Superior temporal gyrus (tissue), 1 donor: ENCODE measurements at regions not wholly inside any gene's neighbourhood (a gene's known extent, or its start where the extent isn't known, plus 50 kb on each side); places are given as distances from the start of the nearest gene placed in this dataset.

ENCODE experiments used
- DNase-seq: peaks from one replicate; pipeline ENCODE4 v3.0.0-alpha.2; 2016; ENCODE audit errors: extremely low spot score

DNA sequence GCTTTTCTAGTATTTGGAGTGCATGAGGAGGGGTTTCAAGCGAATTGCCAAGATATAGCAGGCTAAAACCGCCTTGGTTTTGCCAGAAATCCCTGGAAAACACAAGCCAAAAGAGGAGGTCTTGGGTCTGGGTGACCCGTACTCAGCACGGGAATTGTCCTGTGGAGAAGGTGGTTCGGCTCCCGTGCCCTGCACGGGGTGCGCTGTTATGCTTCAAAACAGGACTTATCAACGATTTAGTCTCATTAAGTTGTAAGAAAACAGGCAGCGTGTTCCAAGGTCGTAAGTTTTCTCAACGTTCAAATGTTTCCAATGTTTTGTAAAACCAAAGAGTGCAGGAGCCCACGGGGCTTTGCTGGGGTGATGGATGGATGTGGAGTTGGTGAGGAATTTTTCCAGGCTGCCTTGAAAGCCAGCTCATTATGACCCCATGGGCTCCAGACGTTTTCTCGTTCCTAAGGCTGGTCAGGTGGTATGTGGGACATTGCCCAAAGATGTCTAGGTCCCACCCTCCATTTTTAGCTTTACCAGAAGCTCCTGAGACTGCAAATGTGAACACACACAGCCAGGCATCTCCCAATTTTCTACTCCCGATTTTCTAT, 75.4 kb upstream of the CLDN14 start:
- DNase-seq, result no peak

DNA sequence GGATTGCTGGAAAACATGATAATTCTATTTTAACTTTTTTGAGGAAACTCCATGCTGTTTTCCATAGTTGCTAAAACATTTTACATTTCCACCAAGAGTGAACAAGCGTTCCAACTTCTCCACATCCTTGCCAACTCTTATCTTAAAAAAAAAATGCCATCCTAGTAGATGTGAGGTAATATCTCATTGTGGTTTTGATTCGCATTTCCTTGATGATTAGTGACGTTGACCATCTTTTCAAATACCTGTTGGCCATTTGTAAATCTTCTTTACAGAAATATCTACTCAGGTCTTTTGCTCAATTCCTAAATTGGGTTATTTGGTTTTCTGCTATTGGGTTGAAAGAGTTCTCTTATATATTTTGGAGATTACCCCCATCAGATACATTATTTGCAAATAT, 77.4 kb upstream of the CLDN14 start:
- DNase-seq, result no peak

DNA sequence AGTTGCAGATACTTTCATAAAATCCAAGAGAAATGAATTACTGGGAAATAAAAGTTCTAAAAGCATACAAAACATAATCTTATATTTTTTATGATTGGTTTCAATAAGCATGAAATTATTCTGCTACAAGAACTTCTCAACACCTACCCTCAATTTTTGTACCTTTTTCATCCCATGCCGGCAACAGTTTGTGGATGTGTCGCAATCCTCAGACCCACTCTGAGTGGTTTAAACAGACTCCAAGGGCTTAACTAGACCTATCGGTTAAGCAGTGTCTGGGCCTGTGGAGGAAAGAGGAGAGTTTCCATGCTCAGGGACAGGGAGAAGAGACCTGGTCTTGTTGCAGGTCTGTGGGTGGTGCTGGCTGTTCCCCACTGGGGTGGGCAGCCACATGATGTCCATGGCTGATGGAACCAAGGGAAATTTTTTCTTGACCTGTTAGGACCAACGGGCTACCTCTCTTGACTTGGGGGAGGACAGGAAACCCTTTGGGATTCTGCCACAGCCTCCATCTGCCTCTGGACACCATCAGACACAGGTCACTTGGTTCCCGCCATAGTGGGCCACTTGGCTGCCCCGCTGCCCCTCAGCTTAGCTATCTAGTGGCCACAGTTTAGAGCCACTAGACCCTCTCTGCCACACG, 81.1 kb upstream of the CLDN14 start:
- DNase-seq, result no peak

DNA sequence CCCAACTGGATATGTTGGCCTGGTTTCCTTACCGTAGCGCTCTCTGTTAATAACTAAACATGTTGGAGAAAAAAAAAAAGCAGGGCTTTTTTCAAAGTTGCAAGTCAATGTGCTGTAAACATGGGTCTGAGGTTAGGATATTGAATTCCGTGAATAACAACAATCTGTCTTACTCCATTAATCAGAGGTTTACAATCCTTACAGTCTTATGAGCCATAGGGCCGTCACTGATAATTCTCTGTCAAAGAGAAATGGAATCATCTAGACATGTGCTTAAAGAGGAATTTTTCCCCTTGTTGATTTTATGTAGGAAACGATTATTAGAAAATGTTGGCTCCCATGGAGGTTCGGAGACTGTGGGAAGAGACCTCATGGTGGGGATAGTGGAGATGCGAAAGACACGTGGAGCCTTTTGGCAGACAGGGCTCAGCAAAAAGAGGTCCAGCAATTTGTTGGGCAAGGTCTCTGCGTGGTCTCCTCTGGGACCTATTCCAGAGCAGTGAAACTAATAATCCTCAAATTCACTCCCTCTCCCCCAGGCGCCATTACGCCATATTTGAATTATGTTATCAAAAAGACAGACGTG, 83.5 kb upstream of the CLDN14 start:
- DNase-seq, result no peak

DNA sequence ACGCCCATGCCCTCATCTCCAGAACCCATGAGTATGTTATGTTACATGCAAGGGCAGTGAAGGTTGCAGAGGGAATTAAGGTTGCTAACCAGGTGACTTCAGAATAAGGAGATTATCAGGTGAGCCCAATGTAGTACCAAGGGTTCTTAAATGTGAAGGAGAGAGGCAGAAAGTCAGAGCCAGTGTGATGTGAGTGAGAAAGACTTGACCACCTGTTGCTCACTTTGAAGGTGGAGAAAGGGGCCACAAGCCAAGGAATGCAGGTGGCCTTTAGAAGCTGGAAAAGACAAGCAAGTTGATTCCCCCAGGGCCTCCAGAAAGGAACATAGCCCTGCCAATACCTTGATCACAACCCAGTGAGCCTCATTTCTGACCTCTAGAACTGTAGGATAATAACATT, 84.7 kb upstream of the CLDN14 start:
- no peak for DNase-seq

DNA sequence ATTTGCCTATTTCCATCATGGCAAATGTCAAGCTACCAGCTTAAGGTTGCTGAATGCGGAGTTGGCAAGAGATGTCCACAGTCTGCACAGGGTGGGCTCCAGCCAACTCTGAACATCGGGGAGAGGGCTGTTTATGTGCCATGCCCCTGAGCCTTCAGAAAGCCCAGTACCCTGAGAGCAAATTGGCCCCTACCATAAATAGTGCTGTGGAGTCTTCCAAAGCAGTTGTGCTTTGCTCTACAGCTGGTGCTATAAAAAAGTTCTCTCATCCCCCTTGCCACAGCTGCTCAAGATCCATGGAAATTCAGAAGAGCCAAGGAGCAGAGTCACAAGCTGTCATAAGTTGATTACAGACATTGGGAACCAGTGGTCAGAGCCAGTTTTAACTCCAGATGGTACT, 85.6 kb upstream of the CLDN14 start:
- DNase-seq, result no peak

DNA sequence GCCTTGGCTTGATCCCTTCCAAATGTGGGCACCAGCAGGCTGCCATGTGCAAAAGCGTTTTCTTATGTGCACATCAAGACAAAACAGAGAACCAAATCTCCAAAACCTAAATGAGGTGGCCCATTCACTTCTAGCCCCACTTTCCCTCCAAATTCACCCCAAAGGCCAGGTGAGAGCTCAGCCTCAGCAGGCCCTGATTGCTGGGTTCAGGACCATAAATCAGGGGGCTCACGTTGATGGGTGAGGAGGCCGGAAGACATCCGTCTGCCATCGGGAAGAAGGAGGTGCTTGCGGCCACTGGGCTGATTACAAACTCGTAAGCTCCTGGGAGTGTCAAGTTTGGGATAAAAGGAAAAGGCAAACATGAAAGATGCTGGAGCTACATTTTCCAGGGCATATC, 86.7 kb upstream of the CLDN14 start:
- DNase-seq, result no peak

DNA sequence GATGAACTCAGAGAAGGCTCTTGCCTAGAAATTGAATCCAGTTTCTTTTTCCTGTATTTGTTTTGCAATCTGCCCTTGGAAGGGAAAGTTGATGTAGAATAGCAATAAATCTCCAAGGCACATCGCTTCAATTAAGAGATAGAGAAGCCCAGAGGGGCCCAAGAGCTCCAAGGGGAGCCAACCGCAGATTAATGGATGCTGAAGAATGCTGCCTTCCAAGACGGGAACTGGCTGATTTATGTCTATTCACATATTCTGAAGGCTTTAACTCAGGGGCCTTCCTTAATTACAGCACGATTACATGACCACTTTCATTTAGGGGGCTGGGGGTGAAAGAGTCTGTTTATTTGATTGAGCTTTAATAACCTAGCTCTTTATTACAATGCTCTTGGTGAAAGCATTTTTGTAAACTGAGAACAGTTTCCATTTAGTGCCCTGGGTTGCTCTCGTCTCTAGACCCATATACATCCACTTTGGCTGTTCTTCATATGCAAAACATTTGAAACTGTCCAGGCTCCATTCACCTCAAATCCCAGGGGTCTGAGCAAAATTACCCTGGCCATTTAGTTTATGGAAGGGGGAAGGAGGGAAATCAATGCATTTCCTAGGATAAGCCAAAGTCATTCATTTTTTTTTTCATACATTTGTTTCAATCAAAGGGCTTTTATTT, 87.4 kb upstream of the CLDN14 start:
- no peak for DNase-seq

DNA sequence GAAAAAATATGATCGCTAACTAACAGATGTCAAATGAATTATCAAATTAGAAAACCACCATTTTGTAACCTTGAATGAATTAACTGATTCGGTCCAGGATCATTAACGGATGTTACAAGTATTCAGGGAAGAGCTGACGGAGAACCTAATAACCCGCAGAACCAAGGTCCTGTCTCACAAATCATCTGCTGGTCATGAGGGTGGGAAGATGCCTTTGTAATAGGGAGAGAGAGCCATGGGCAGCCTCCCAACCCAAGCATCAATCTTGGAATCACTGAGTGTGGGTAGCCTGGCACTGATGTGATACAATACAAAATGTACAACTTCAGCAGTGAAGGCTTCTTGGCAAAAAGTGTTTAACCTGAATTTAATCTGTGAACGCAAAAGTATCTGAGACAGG, 89.6 kb upstream of the CLDN14 start:
- no peak for DNase-seq

DNA sequence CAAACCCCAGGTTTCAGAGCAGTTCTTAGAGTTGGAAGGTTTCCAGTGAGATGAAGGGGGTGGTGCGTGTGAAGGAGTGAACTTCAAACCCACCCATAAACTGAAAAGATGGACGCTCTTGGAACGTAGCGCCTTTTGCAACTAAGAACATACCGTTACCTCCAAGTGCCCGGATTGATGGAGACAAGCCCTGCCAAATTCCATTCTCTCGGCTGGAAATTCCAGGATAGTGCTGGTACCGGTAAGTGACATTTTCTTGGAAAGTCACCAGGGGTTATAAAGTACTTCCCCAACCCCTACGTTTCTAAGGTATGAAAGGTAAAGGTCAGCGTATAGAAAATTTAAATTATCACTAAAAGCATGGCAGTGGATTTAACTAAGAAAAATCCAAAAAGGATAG, 91.6 kb upstream of the CLDN14 start:
- no peak for DNase-seq

DNA sequence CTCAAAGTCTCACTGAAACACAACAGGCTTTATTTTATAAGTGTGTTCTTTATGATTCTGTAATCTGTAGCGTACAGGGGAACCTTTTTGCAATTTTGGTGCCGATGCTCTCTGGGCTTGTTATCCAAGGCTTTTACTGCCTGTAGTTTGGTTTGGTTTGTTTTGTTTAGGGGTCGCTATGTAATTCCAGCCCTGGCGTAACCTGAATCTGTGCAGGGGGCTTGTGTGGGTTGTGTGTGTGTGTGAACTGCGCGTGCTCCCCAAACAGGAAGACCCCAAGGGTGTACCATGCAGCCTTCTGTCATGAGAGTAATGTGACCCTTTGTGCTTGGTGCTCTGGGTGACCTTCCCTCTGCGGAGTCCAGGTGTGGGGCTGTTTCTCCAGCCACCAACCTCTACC, 92.1 kb upstream of the CLDN14 start:
- DNase-seq, result no peak

DNA sequence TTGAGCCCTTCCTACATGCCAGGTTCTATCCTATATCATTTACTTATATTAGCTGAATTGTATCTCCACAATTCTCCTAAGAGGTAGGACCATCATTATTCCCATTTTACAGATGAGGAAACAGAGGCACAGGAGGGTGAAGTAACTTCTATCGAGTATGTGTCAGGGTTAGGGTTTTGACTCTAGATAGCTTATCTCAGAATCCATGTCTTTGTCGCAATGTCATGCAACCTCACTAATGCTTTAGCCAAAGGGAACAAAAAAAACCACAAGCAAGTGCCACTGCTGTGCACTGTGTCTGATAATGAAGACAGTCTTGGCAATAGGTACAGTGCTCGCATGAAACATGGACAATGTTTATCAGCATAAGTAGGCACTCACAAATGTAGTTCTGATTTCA, 95.4 kb upstream of the CLDN14 start:
- no peak for DNase-seq

DNA sequence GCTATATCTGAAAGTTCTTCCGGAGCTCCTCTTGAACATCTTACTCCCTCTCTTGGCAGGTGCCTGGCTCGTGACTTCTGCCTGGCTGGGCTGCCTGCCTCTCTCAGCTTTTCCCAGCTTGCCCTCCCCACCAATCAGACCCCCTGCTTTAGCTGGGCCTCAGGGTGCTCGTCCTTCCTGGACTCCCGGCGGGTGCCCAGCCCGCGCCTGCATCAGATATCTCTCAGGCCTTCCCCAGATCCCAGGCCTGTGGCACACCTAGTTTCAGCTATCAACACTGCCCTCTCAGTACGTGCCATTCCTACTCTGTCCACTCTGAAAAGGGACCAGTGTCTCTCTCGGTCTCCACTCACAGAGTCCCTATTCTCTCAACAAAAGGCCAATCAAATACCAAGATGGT, 96.5 kb upstream of the CLDN14 start:
- peak; percentile 33 for DNase-seq

DNA sequence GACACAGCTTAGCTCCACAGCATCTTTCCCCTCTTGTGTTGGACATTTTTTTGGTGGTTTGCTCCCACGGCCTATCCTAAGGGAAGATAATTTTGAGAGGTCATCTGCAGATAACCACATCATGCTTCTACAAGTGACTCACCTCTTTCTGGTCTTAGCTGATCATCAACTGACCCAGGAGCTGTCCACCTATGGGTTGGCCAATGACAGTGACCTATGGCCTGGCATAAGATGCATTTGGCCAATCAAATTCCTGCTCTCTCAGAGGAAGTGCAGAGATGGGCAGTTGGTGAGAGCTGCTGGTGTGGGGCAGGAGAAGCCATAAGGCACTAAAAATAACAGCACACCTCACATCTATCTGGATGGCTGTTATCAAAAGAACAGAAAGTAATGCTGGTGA, 100.0 kb upstream of the CLDN14 start:
- no peak for DNase-seq

DNA sequence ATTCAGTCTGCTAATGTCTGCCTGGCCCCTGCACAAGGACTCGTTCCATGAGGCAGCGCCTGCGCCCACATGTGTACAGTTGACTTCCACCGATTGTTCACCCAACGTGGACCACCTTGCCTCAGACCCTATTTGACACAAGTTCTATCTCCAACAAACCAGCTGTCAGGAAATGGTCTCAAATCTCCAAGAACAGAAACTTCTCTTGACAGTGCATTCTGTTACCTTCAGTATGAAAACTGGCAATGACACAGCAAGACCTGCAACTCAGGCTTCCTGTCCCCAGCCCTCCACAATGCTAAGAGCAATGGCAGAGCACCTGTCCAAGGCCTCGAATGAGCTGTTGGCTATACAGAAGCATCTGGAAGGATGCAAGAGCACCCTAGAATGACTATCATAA, 102.3 kb upstream of the CLDN14 start:
- no peak for DNase-seq

DNA sequence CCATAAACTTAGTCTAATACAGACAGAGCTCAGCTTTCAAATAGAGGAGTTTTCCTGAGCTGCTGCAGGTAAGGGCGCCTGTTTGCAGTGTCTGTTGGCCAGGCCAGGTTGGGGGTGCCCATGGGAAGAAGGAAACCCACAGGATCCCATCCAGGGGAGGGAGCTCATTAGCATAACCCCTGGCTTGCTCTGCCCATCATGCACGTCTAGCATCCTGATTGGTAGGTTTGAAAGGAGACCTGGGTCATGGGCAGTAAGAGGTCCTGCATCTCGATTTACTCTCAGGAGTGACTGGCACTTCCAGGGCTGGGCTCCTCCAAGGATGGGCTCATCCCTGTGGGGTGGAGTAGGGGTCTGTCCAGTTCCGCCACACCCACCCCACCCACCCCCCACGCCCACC, 103.7 kb upstream of the CLDN14 start:
- DNase-seq, result no peak

DNA sequence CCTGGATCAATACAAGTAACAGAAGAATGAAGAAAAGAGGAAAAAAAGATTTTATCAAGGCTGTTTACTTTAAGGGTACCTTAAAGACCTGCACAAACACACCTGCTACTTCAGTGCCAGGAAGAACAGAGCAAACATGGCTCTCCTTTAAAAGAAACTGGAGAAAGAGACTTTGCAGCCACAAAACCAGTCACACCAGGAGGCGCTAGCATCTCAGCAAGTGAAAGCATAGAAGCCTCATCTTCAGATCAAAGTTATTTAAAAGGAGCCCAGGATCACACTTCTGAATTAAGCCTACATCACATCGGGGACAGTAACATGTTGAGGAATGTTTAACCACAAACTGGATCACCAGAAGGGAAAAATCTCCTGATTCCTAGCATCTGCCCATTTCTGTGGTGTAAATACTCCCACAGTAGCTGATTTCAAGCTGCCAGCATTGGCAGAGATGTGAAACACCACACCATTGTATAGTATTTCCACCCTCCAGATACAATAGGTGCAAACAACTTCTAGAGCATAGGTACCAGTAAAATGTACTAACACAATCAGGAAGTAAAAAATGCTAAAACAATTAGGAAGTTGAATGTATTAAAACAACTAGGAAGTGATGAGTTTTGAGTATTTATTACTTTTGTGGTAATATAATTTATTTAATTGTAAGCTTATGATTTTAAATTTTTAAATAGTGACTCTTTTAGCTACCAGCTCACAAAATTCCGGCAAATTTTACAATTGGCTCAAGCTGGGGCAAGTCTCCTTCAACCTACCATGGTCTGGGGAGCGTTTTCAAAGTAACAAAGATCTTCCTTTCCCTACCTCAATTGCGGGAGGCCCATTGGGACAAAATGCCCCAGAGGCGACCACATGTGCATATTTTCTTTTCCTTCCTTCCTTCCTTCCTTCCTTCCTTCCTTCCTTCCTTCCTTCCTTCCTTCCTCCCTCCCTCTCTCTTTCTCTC, 105.3 kb upstream of the CLDN14 start:
- no peak for DNase-seq

DNA sequence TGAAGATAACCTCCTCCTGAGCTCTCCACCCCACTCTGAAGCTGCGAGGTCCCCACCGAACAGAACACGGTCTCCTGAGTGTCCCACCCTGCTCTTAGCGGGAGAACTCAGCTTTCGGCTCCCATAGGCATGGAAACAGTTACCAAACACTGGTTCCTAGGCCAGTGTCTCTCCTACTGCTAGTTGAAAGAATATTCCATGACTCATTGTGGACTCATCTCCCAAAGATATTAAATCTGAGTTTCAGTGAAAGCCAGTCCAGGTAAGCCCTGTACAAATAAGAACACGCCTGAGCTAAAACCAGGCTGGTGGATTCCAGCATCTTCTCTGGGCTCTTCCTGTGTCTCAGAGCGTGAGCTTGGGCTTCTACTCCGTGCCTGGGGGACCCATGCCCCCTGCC, 107.5 kb upstream of the CLDN14 start:
- no peak for DNase-seq

DNA sequence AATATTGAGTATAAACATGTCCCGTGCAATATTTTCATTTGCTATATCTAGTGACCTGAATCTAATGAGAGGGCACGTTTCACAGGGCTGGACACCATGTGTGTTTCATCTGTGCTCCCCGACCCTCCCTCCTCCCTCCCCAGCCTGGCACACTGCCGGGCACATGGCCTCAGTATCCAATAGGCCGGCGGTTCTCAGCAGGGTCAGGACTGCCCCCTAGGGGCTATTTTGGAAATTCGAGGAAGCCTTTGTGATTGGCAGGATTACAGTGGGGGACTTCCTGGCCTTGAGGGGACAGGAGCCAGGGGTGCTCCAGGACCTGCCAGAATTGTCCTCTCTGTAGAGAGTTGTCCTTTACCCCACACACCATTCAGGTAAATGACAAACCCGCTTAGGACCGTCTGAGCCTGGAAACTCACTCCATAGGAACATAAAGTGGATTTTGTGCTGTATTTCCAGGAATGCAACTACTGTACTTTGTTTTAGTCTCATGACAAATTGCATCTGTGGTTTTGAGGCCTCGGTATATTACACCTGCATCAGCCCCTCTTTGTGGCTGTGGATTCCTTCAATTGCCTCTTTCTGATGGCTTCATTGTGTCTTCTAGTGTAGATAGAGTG, 109.5 kb upstream of the SIM2 start:
- DNase-seq, result no peak

DNA sequence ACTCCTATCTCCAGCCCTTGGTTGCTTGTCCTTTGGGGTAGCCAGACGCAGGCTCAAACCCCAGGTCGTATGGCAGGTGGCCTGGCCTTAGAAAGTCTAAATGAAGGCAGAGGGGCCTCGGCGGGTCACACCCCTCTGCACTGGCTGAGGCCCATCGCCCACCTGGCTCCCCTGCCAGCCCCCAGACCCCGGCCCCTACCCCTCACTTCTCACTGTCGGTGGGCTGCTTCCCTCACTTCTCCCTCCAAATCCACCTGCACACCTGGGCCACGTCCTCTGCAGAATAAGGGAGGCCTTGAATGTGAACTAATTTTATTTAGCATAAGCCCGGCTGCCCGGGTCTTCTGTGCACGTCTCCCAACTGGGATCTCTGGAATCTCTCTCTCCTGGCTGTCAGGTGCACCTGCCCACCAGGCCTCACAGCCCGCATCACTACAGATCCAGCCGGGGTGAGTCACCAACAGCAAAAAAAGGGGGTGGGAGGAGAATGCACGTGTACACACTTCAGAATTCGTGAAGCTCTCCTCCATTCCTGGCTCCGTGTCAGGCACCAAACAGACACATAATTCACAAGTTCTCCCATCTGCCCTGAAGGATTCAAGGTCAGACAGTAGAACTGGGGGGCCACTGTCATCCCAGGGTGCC, 107.5 kb upstream of the SIM2 start:
- no peak for DNase-seq

DNA sequence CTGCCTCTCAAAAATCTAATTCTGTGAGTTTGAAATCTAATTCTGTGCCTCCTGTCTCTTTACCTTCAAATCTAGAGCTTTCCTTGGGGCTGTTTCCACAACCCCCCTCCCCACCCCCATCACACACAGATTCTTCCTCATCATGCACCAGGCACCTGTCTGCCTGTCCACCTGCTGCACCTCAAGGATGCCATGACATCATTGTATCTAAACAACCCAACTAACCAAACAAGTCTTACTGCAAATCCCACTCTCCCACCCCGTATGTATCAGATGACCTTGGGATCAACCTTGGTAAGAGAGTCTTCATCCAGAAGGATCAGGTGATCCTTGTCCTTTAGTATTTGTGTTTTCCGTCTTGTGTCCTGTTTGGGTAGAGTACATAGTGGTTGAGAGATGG, 102.7 kb upstream of the SIM2 start:
- DNase-seq, result no peak
